ENCODE measurements at regions not wholly inside any gene's neighbourhood (a gene's known extent, or its start where the extent isn't known, plus 50 kb on each side); places are given as distances from the start of the nearest gene placed in this dataset.

GRCh38 chr1:79069828-79070227, 63.3 kb upstream of the ADGRL4 start:
- no peak for FAIRE-seq
- WGBS (ENCODE audit: low lambda C conversion rate) = 15% methylated on average over 3 of the region's 3 CpGs
- CTCF ChIA-PET (ENCODE audit: low intra/inter-chr PET ratio, low total read pairs) = no interaction called here
- TF ChIP-seq HBP1 (CRISPR knock-in tag; IDR thresholded peaks at IDR 0.05; ENCODE audit: low read depth) = no peak
- TF ChIP-seq MAFF (IDR thresholded peaks at IDR 0.05; ENCODE audit: low read depth, low read length) = no peak
- TF ChIP-seq ZFAT (CRISPR knock-in tag; conservative IDR thresholded peaks at IDR 0.05) = no peak
- TF ChIP-seq RCOR2 (CRISPR knock-in tag; IDR thresholded peaks at IDR 0.05) = no peak
- TF ChIP-seq, protein P1, sequence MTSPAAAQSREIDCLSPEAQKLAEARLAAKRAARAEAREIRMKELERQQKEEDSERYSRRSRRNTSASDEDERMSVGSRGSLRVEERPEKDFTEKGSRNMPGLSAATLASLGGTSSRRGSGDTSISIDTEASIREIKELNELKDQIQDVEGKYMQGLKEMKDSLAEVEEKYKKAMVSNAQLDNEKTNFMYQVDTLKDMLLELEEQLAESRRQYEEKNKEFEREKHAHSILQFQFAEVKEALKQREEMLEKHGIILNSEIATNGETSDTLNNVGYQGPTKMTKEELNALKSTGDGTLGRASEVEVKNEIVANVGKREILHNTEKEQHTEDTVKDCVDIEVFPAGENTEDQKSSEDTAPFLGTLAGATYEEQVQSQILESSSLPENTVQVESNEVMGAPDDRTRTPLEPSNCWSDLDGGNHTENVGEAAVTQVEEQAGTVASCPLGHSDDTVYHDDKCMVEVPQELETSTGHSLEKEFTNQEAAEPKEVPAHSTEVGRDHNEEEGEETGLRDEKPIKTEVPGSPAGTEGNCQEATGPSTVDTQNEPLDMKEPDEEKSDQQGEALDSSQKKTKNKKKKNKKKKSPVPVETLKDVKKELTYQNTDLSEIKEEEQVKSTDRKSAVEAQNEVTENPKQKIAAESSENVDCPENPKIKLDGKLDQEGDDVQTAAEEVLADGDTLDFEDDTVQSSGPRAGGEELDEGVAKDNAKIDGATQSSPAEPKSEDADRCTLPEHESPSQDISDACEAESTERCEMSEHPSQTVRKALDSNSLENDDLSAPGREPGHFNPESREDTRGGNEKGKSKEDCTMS (CRISPR knock-in tag; conservative IDR thresholded peaks at IDR 0.05) = no peak
- no peak for TF ChIP-seq BCL6 (CRISPR knock-in tag; IDR thresholded peaks at IDR 0.05)
- no peak for TF ChIP-seq FOXK1 (CRISPR knock-in tag; IDR thresholded peaks at IDR 0.05; ENCODE audit: borderline replicate concordance, low read depth)
- TF ChIP-seq ARID5B (CRISPR knock-in tag; IDR thresholded peaks at IDR 0.05) = no peak
- TF ChIP-seq, protein P2, sequence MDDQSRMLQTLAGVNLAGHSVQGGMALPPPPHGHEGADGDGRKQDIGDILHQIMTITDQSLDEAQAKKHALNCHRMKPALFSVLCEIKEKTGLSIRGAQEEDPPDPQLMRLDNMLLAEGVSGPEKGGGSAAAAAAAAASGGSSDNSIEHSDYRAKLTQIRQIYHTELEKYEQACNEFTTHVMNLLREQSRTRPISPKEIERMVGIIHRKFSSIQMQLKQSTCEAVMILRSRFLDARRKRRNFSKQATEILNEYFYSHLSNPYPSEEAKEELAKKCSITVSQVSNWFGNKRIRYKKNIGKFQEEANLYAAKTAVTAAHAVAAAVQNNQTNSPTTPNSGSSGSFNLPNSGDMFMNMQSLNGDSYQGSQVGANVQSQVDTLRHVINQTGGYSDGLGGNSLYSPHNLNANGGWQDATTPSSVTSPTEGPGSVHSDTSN (CRISPR knock-in tag; IDR thresholded peaks at IDR 0.05; ENCODE audit: borderline replicate concordance) = no peak
- no peak for TF ChIP-seq ZMAT3 (CRISPR knock-in tag; conservative IDR thresholded peaks at IDR 0.05)
- TF ChIP-seq SRSF9 (IDR thresholded peaks at IDR 0.05; ENCODE audit: borderline replicate concordance, insufficient read depth, low read depth, low read length, poor library complexity, severe bottlenecking) = no peak
- TF ChIP-seq ONECUT2 (CRISPR knock-in tag; IDR thresholded peaks at IDR 0.05) = no peak
- no peak for TF ChIP-seq GRHL1 (CRISPR knock-in tag; conservative IDR thresholded peaks at IDR 0.05)

More at GRCh38 chr1:79069828-79070227, 63.3 kb upstream of the ADGRL4 start:
- Histone ChIP-seq H3K4me1 (ENCODE audit: insufficient read depth, low read length) (no peaks in the 10 kb centered on the region), H3K79me2 (ENCODE audit: insufficient read depth, low read length) (no peaks in the 10 kb centered on the region), H3K27ac (ENCODE audit: extremely low read length, insufficient read depth, low read length) (no peak overlapping the region), H2AFZ (ENCODE audit: low read length) (no peak overlapping the region), H4K20me1 (ENCODE audit: insufficient read depth, low read length) (no peaks in the 10 kb centered on the region), H3K27me3 (ENCODE audit: control insufficient read depth in 1 of 2, insufficient read depth in 2 of 2, low read length in 2 of 2) (no peaks in the 10 kb centered on the region), H3K36me3 (replicated peaks in 1 of 2; ENCODE audit: control insufficient read depth in 1 of 2, insufficient read depth in 2 of 2, low read length in 2 of 2) (no peaks in the 10 kb centered on the region), H3K9me3 (ENCODE audit: low read length) (peaks cover 75% of the 10 kb centered on the region), H3K4me2 (ENCODE audit: low read depth, low read length) (no peak overlapping the region), H3K4me3 (replicated peaks in 1 of 3; ENCODE audit: insufficient read depth in 1 of 3, low read depth in 2 of 3, low read length in 3 of 3) (no peak overlapping the region), H3K9ac (ENCODE audit: insufficient read depth, low read depth, low read length) (no peak overlapping the region)
- in situ Hi-C loops (cut with HindIII; ENCODE audit: extremely low pct_ligation_motif_present, low pct_unique_long_range_greater_than_20kb) = no loop called here
- intact Hi-C loops (cut with micrococcal nuclease; ENCODE audit: unreplicated experiment) = no loop called here
- DNase-seq (ENCODE audit: low spot score) = no peak
- no TSS peak for BruUV-seq (replicated peaks)
- POLR2A ChIA-PET = no interaction called here
- ATAC-seq = no peak

Measured in HepG2 (cell line).